HCT116 (cell line): ENCODE measurements at regions not wholly inside any gene's neighbourhood (a gene's known extent, or its start where the extent isn't known, plus 50 kb on each side); places are given as distances from the start of the nearest gene placed in this dataset.

ENCODE experiments used
- EGR1 ChIP-seq: IDR thresholded peaks from 2 replicates; pipeline ENCODE4 v1.6.1; 2012; ENCODE audit warnings: low read depth
- EZH2 ChIP-seq: fragments of 200-600 bp; sonication (generic); IDR thresholded peaks from 2 replicates; pipeline ENCODE4 v1.6.1; 2017; ENCODE audit warnings: antibody characterized with exemption, mixed run types
- MAX ChIP-seq: IDR thresholded peaks from 2 replicates; pipeline ENCODE4 v1.6.1; 2012
- POLR2A ChIP-seq: IDR thresholded peaks from 2 replicates; pipeline ENCODE4 v1.7.0; 2011; ENCODE audit warnings: borderline replicate concordance; ENCODE audit not compliant: insufficient read depth, insufficient read length; ENCODE audit errors: extremely low read depth
- POLR2AphosphoS5 ChIP-seq: IDR thresholded peaks from 2 replicates; pipeline ENCODE4 v1.6.1; 2011; ENCODE audit warnings: mild to moderate bottlenecking, low read depth, low read length, moderate library complexity
- ZFX ChIP-seq: fragments of 450-650 bp; IDR thresholded peaks from 2 replicates; pipeline ENCODE4 v1.6.1; 2017
- TF ChIP-seq, protein P1 (sequence below), 3 experiments: fragments of 200-600 bp in 1 of 3; sonication (generic) in 1 of 3; IDR thresholded peaks in 2 of 3; conservative IDR thresholded peaks in 1 of 3; 2 replicates each; pipeline ENCODE4 v1.5.1; 2012 to 2017; ENCODE audit warnings: low read depth in 2 of 3, low read length in 2 of 3, antibody characterized with exemption in 1 of 3, borderline replicate concordance in 1 of 3, control low read depth in 1 of 3, mild to moderate bottlenecking in 1 of 3, mixed read lengths in 1 of 3, mixed run types in 1 of 3, moderate library complexity in 1 of 3; ENCODE audit not compliant: insufficient read depth in 1 of 3

- TF ChIP-seq ZFX (no peak), POLR2A (no peak), EZH2 (no peak), POLR2AphosphoS5 (no peak), MAX (no peak), EGR1 (no peak)
- TF ChIP-seq, protein P1, sequence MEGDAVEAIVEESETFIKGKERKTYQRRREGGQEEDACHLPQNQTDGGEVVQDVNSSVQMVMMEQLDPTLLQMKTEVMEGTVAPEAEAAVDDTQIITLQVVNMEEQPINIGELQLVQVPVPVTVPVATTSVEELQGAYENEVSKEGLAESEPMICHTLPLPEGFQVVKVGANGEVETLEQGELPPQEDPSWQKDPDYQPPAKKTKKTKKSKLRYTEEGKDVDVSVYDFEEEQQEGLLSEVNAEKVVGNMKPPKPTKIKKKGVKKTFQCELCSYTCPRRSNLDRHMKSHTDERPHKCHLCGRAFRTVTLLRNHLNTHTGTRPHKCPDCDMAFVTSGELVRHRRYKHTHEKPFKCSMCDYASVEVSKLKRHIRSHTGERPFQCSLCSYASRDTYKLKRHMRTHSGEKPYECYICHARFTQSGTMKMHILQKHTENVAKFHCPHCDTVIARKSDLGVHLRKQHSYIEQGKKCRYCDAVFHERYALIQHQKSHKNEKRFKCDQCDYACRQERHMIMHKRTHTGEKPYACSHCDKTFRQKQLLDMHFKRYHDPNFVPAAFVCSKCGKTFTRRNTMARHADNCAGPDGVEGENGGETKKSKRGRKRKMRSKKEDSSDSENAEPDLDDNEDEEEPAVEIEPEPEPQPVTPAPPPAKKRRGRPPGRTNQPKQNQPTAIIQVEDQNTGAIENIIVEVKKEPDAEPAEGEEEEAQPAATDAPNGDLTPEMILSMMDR (IDR thresholded peaks at IDR 0.05 in 2 of 3, conservative IDR thresholded peaks at IDR 0.05 in 1 of 3; ENCODE audit: borderline replicate concordance in 1 of 3, insufficient read depth in 1 of 3, low read depth in 2 of 3, low read length in 2 of 3) = no peak
These were observed 301.2 kb downstream of the SMOC2 start for GRCh38 chr6:168741942-168742782.
